ENCODE measurements at regions not wholly inside any gene's neighbourhood (a gene's known extent, or its start where the extent isn't known, plus 50 kb on each side); places are given as distances from the start of the nearest gene placed in this dataset.

DNA sequence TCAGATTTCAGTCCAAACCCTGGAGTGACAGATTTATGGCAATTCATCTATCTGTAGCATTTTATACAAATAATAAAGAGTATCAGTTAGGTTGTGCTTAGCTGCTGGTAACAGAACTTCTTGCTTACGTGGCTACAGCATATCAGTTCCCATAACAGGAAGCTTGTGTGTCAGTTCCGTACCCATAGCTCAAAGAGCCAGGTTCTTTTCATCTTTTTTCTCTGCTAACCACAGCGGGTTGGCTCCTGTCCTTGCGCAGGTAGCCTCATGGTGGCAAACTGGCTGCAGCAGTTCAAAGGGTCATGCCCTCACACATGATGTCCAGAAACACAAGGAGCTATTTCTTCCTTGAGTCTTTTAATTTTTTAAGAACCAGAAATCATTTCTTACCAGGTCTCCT, 1041.8 kb downstream of the GATA3 start:
- no peak overlapping the region for H3K4me3 ChIP-seq
- no peaks in the 10 kb centered on the region for H3K27me3 ChIP-seq (ENCODE audit: insufficient read depth, low read depth)
- POLR2A ChIA-PET (ENCODE audit: unreplicated experiment): no interaction called here
- H4K20me1 ChIP-seq (ENCODE audit: insufficient read depth): no peaks in the 10 kb centered on the region
- no peaks in the 10 kb centered on the region for H3K9me3 ChIP-seq (ENCODE audit: insufficient read depth, low read depth)
- H3K9me2 ChIP-seq (ENCODE audit: insufficient read depth): no peaks in the 10 kb centered on the region
- TF ChIP-seq, protein P1, sequence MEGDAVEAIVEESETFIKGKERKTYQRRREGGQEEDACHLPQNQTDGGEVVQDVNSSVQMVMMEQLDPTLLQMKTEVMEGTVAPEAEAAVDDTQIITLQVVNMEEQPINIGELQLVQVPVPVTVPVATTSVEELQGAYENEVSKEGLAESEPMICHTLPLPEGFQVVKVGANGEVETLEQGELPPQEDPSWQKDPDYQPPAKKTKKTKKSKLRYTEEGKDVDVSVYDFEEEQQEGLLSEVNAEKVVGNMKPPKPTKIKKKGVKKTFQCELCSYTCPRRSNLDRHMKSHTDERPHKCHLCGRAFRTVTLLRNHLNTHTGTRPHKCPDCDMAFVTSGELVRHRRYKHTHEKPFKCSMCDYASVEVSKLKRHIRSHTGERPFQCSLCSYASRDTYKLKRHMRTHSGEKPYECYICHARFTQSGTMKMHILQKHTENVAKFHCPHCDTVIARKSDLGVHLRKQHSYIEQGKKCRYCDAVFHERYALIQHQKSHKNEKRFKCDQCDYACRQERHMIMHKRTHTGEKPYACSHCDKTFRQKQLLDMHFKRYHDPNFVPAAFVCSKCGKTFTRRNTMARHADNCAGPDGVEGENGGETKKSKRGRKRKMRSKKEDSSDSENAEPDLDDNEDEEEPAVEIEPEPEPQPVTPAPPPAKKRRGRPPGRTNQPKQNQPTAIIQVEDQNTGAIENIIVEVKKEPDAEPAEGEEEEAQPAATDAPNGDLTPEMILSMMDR (conservative IDR thresholded peaks at IDR 0.05): no peak
- no peak for TF ChIP-seq EZH2 (IDR thresholded peaks at IDR 0.05; ENCODE audit: low read depth)
- DNase-seq: no peak
- H3K79me2 ChIP-seq (ENCODE audit: low read depth): no peaks in the 10 kb centered on the region
- H3F3A ChIP-seq (ENCODE audit: insufficient read depth, low read depth): no peaks in the 10 kb centered on the region
- CTCF ChIA-PET: no interaction called here
- BruUV-seq (replicated peaks): no TSS peak
- no peak overlapping the region for H2AFZ ChIP-seq
- H3K4me1 ChIP-seq (replicated peaks; ENCODE audit: insufficient read depth): no peaks in the 10 kb centered on the region
- H3K27ac ChIP-seq: no peak overlapping the region
- H3K36me3 ChIP-seq (ENCODE audit: low read depth): no peaks in the 10 kb centered on the region
- intact Hi-C loops (cut with micrococcal nuclease; ENCODE audit: unreplicated experiment): no loop called here
- no peak overlapping the region for H3K4me2 ChIP-seq

DNA sequence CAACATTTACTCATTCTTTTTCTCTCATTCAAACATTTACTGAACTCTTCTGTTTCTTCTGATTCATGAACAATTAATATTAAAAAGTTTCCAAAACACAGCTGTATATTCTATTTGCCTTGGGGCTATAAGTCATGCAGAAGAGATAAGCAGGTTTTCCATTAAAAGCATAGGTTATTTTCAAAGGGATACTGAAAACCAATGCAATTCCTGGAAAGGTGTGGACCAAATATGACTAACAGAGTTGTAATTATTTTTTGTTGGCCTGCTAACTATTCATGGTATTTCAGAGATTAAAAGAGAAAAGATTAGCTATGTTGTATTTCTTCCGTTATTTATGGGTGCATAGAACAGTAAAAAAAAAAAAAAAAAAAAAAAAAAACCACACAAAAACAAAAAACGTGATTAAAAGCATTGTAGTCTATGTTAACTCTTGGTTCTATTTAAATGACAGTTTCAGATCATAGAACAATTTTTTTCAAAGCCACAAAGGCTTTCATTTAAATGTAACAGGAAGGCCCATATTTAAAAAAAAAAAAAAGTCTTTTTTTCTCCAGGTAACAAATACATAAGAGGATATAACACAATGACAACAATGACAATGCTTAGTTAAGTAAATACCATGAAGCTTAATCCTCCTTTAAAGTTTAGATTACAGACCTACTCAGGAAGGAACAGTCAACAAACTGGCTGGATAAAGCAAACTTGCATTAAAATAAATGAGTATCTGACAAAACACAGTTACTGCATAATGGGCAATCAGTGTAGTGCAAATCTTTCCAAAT, 1042.9 kb downstream of the GATA3 start:
- H3K27ac ChIP-seq: no peak overlapping the region
- H3K9me3 ChIP-seq (ENCODE audit: insufficient read depth, low read depth): no peaks in the 10 kb centered on the region
- no peak overlapping the region for H3K4me2 ChIP-seq
- H4K20me1 ChIP-seq (ENCODE audit: insufficient read depth): no peaks in the 10 kb centered on the region
- no peaks in the 10 kb centered on the region for H3K27me3 ChIP-seq (ENCODE audit: insufficient read depth, low read depth)
- no peak for TF ChIP-seq EZH2 (IDR thresholded peaks at IDR 0.05; ENCODE audit: low read depth)
- TF ChIP-seq, protein P1 (conservative IDR thresholded peaks at IDR 0.05): no peak
- no peaks in the 10 kb centered on the region for H3K79me2 ChIP-seq (ENCODE audit: low read depth)
- intact Hi-C loops (cut with micrococcal nuclease; ENCODE audit: unreplicated experiment): no loop called here
- no peaks in the 10 kb centered on the region for H3F3A ChIP-seq (ENCODE audit: insufficient read depth, low read depth)
- BruUV-seq (replicated peaks): no TSS peak
- H2AFZ ChIP-seq: no peak overlapping the region
- ChIA-PET POLR2A (ENCODE audit: unreplicated experiment) (no interaction called here), CTCF (interaction anchor here (0.6 to 0.7 kb wide), 2 partner anchors 44 to 61 kb away, joined by 3 to 4 read pairs; no protein-coding TSS in a partner anchor)
- H3K4me3 ChIP-seq: no peak overlapping the region
- H3K4me1 ChIP-seq (replicated peaks; ENCODE audit: insufficient read depth): no peaks in the 10 kb centered on the region
- H3K36me3 ChIP-seq (ENCODE audit: low read depth): no peaks in the 10 kb centered on the region
- no peak for DNase-seq
- H3K9me2 ChIP-seq (ENCODE audit: insufficient read depth): no peaks in the 10 kb centered on the region

- Histone ChIP-seq H3K4me1 (replicated peaks; ENCODE audit: insufficient read depth) (no peaks in the 10 kb centered on the region), H3K27ac (no peak overlapping the region), H3K9me2 (ENCODE audit: insufficient read depth) (no peaks in the 10 kb centered on the region), H2AFZ (no peak overlapping the region), H3K4me3 (no peak overlapping the region), H3K9me3 (ENCODE audit: insufficient read depth, low read depth) (no peaks in the 10 kb centered on the region), H3K4me2 (no peak overlapping the region), H3K79me2 (ENCODE audit: low read depth) (no peaks in the 10 kb centered on the region), H3K27me3 (ENCODE audit: insufficient read depth, low read depth) (no peaks in the 10 kb centered on the region), H3K36me3 (ENCODE audit: low read depth) (no peaks in the 10 kb centered on the region), H4K20me1 (ENCODE audit: insufficient read depth) (no peaks in the 10 kb centered on the region), H3F3A (ENCODE audit: insufficient read depth, low read depth) (no peaks in the 10 kb centered on the region)
- BruUV-seq (replicated peaks): no TSS peak
- POLR2A ChIA-PET (ENCODE audit: unreplicated experiment): no interaction called here
- intact Hi-C loops (cut with micrococcal nuclease; ENCODE audit: unreplicated experiment): no loop called here
- no peak for DNase-seq
- TF ChIP-seq, protein P1 (conservative IDR thresholded peaks at IDR 0.05): no peak
- no peak for TF ChIP-seq EZH2 (IDR thresholded peaks at IDR 0.05; ENCODE audit: low read depth)
- CTCF ChIA-PET: no interaction called here
Measured at GRCh38 chr10:9097991-9098306, 1043.5 kb downstream of the GATA3 start.
